ENCODE measurements at regions not wholly inside any gene's neighbourhood (a gene's known extent, or its start where the extent isn't known, plus 50 kb on each side); places are given as distances from the start of the nearest gene placed in this dataset.

- Histone ChIP-seq H3K27ac (no peak overlapping the region), H3K9me3 (peaks cover 0 to 2% of the 10 kb centered on the region in 2 donors), H3K36me3 (no peaks in the 10 kb centered on the region), H3K27me3 (no peaks in the 10 kb centered on the region), H3K4me3 (no peak overlapping the region), H3K4me1 (ENCODE audit: insufficient read depth) (no peaks in the 10 kb centered on the region)
- no peak for TF ChIP-seq CTCF (IDR thresholded peaks at IDR 0.05)
- no peak for TF ChIP-seq EP300 (IDR thresholded peaks at IDR 0.05)
- no peak for TF ChIP-seq POLR2A (IDR thresholded peaks at IDR 0.05)
- no peak for DNase-seq
- intact Hi-C loops (cut with DNase I), result no loop called here
- WGBS, 3 donors, result 61 to 98% (median 70%) methylated on average over 3 of the region's 3 CpGs
These were observed 261.7 kb upstream of the SSTR1 start for GRCh38 chr14:37945959-37946358.

- no peak for DNase-seq
- H3K27ac ChIP-seq, result no peak overlapping the region
- no peaks in the 10 kb centered on the region for H3K36me3 ChIP-seq
- intact Hi-C loops (cut with DNase I), result no loop called here
- H3K9me3 ChIP-seq, result peaks cover 0 to 2% of the 10 kb centered on the region in 2 donors
- no peak overlapping the region for H3K4me3 ChIP-seq
- H3K27me3 ChIP-seq, result no peaks in the 10 kb centered on the region
- TF ChIP-seq EP300 (IDR thresholded peaks at IDR 0.05), result no peak
- no peaks in the 10 kb centered on the region for H3K4me1 ChIP-seq (ENCODE audit: insufficient read depth)
- WGBS, 3 donors, result 79 to 98% (median 96%) methylated on average over 1 of the region's 1 CpG
These were observed 260.9 kb upstream of the SSTR1 start for GRCh38 chr14:37946819-37947218.

GRCh38 chr14:37948266-37948665, 259.4 kb upstream of the SSTR1 start:
- H3K9me3 ChIP-seq, result peaks cover 0 to 2% of the 10 kb centered on the region in 2 donors
- H3K4me3 ChIP-seq, result no peak overlapping the region
- DNase-seq, result no peak
- 76 to 95% (median 79%) methylated on average over 4 of the region's 4 CpGs for WGBS, 3 donors
- H3K36me3 ChIP-seq, result no peaks in the 10 kb centered on the region
- intact Hi-C loops (cut with DNase I), result no loop called here
- no peaks in the 10 kb centered on the region for H3K4me1 ChIP-seq (ENCODE audit: insufficient read depth)
- H3K27me3 ChIP-seq, result no peaks in the 10 kb centered on the region
- no peak overlapping the region for H3K27ac ChIP-seq
- no peak for TF ChIP-seq POLR2A (IDR thresholded peaks at IDR 0.05)
- TF ChIP-seq CTCF (IDR thresholded peaks at IDR 0.05), result no peak
- no peak for TF ChIP-seq EP300 (IDR thresholded peaks at IDR 0.05)

GRCh38 chr14:37968664-37969240, 239.0 kb upstream of the SSTR1 start:
- Histone ChIP-seq H3K4me1 (ENCODE audit: insufficient read depth) (no peaks in the 10 kb centered on the region), H3K4me3 (no peak overlapping the region), H3K27ac (no peak overlapping the region), H3K27me3 (no peaks in the 10 kb centered on the region), H3K36me3 (no peaks in the 10 kb centered on the region), H3K9me3 (no peaks in the 10 kb centered on the region)
- intact Hi-C loops (cut with DNase I), result no loop called here
- DNase-seq, result no peak
- TF ChIP-seq POLR2A (IDR thresholded peaks at IDR 0.05) (no peak), EP300 (IDR thresholded peaks at IDR 0.05) (no peak)
- WGBS, 3 donors, result 68 to 72% (median 68%) methylated on average over 3 of the region's 3 CpGs

- no peaks in the 10 kb centered on the region for H3K27me3 ChIP-seq
- TF ChIP-seq POLR2A (IDR thresholded peaks at IDR 0.05) (no peak), EP300 (IDR thresholded peaks at IDR 0.05) (no peak), CTCF (IDR thresholded peaks at IDR 0.05) (no peak)
- 55 to 59% (median 58%) methylated on average over 2 of the region's 2 CpGs for WGBS, 3 donors
- intact Hi-C loops (cut with DNase I), result no loop called here
- no peaks in the 10 kb centered on the region for H3K36me3 ChIP-seq
- no peak for DNase-seq
- H3K4me3 ChIP-seq, result no peak overlapping the region
- H3K4me1 ChIP-seq (ENCODE audit: insufficient read depth), result no peaks in the 10 kb centered on the region
- no peak overlapping the region for H3K27ac ChIP-seq
- no peaks in the 10 kb centered on the region for H3K9me3 ChIP-seq
These were observed 238.2 kb upstream of the SSTR1 start for GRCh38 chr14:37969511-37969979.

Measured in ovary (tissue), 7 donors.